ENCODE measurements at regions not wholly inside any gene's neighbourhood (a gene's known extent, or its start where the extent isn't known, plus 50 kb on each side); places are given as distances from the start of the nearest gene placed in this dataset.

DNA sequence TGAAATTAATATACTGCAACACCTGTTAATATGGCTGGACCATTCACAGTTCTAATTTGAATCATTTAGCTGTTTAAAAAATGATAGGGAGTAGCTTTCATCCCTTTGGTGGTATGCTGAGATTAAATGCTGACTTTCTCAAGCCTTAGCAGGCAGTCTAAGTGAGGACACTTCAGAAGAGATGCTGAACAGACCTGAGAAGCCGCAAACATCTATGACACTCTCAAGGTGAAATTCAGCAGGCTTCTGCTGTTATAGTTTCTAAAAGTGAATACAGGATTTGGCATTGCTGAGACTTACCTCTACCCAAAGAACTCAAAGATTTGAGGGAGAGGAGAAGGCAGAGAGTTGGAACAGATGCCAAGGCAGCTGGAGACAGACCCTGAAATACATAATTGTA is 431.2 kb upstream of the FAM98A start:
- no peak overlapping the region for H2AK5ac ChIP-seq (ENCODE audit: low read depth, low read length)
- H2AFZ ChIP-seq (ENCODE audit: low read length) = no peak overlapping the region
- WGBS, 2 experiments (ENCODE audit: extremely low coverage in 1 of 2, insufficient coverage in 1 of 2, insufficient read length in 1 of 2, insufficient replicate concordance in 2 of 2, low coverage in 1 of 2, low lambda C conversion rate in 2 of 2, missing lambda C conversion rate in 1 of 2) = 92% methylated on average over 1 of the region's 1 CpG; no CpG with 5 or more reads in 1 of the 2 experiments

More for the DNA sequence above, 431.2 kb upstream of the FAM98A start:
- CTCF ChIA-PET (ENCODE audit: partially characterized antibody) = interaction anchor here (0.5 kb wide), 1 partner anchor 878 kb away, joined by 3 read pairs; no protein-coding TSS in a partner anchor
- H2BK20ac ChIP-seq (ENCODE audit: low read length) = no peak overlapping the region
- no peaks in the 10 kb centered on the region for H3K27me3 ChIP-seq (replicated peaks in 1 of 4; ENCODE audit: control insufficient read depth in 3 of 4, extremely low read depth in 1 of 4, insufficient read depth in 3 of 4, low read length in 3 of 4)
- H3K27ac ChIP-seq (ENCODE audit: low read depth, low read length) = no peak overlapping the region
- H2BK120ac ChIP-seq (replicated peaks; ENCODE audit: low read depth, low read length) = no peak overlapping the region
- no peak overlapping the region for H4K8ac ChIP-seq (ENCODE audit: extremely low read depth, insufficient read depth, low read length)
- no peak overlapping the region for H4K5ac ChIP-seq (ENCODE audit: insufficient read length, low read depth, low read length)
- no peak overlapping the region for H4K91ac ChIP-seq (replicated peaks; ENCODE audit: insufficient read length, low read length)
- H2BK5ac ChIP-seq (ENCODE audit: low read depth, low read length) = no peak overlapping the region
- TF ChIP-seq RFX5 (IDR thresholded peaks at IDR 0.05; ENCODE audit: borderline replicate concordance, low read depth, low read length) (no peak), EZH2 (IDR thresholded peaks at IDR 0.05; ENCODE audit: low read depth, low read length, severe bottlenecking) (no peak), SP2 (IDR thresholded peaks at IDR 0.05; ENCODE audit: low read length) (no peak), JUND (IDR thresholded peaks at IDR 0.05; ENCODE audit: low read length) (no peak), RBBP5 (IDR thresholded peaks at IDR 0.05; ENCODE audit: borderline replicate concordance, low read depth, low read length) (no peak), SIN3A (conservative IDR thresholded peaks at IDR 0.05 in 1 of 2, IDR thresholded peaks at IDR 0.05 in 1 of 2; ENCODE audit: low read depth in 1 of 2, low read length in 2 of 2) (no peak), CHD1 (IDR thresholded peaks at IDR 0.05; ENCODE audit: low read depth, low read length) (no peak), GTF2F1 (IDR thresholded peaks at IDR 0.05; ENCODE audit: borderline replicate concordance, low read depth, low read length) (no peak), CBX5 (IDR thresholded peaks at IDR 0.05; ENCODE audit: low read depth, low read length) (no peak)
- TF ChIP-seq, protein P1, sequence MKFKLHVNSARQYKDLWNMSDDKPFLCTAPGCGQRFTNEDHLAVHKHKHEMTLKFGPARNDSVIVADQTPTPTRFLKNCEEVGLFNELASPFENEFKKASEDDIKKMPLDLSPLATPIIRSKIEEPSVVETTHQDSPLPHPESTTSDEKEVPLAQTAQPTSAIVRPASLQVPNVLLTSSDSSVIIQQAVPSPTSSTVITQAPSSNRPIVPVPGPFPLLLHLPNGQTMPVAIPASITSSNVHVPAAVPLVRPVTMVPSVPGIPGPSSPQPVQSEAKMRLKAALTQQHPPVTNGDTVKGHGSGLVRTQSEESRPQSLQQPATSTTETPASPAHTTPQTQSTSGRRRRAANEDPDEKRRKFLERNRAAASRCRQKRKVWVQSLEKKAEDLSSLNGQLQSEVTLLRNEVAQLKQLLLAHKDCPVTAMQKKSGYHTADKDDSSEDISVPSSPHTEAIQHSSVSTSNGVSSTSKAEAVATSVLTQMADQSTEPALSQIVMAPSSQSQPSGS (IDR thresholded peaks at IDR 0.05; ENCODE audit: low read length) = no peak
- no peaks in the 10 kb centered on the region for H3K36me3 ChIP-seq (ENCODE audit: control insufficient read depth in 2 of 4, insufficient read depth in 4 of 4, low read length in 3 of 4)
- no peak overlapping the region for H3K18ac ChIP-seq (ENCODE audit: extremely low read depth, low read length)
- no peak overlapping the region for H2BK15ac ChIP-seq (ENCODE audit: low read length)
- H3K4me1 ChIP-seq (replicated peaks in 1 of 4; ENCODE audit: control insufficient read depth in 3 of 4, insufficient read depth in 4 of 4, low read length in 3 of 4) = no peaks in the 10 kb centered on the region
- no peaks in the 10 kb centered on the region for H3K9me3 ChIP-seq (ENCODE audit: insufficient read depth in 2 of 2, low read depth in 1 of 2, low read length in 1 of 2)
- H3K79me2 ChIP-seq (ENCODE audit: control insufficient read depth in 1 of 2, insufficient read depth in 2 of 2, low read length in 2 of 2) = no peaks in the 10 kb centered on the region
- no peak overlapping the region for H3K4me3 ChIP-seq (ENCODE audit: extremely low read depth in 1 of 4, insufficient read depth in 2 of 4, low read depth in 3 of 4, low read length in 4 of 4)
- H2BK12ac ChIP-seq (ENCODE audit: low read depth, low read length) = no peak overlapping the region
- no peak overlapping the region for H3K14ac ChIP-seq (ENCODE audit: insufficient read length)
- H3K4me2 ChIP-seq (ENCODE audit: insufficient read depth in 1 of 2, low read depth in 2 of 2, low read length in 2 of 2) = no peak overlapping the region
- H3K79me1 ChIP-seq (ENCODE audit: low read depth, low read length) = no peaks in the 10 kb centered on the region
- no peaks in the 10 kb centered on the region for H4K20me1 ChIP-seq (replicated peaks in 1 of 2; ENCODE audit: control insufficient read depth in 1 of 2, insufficient read depth in 2 of 2, low read length in 2 of 2)
- POLR2A ChIA-PET (ENCODE audit: partially characterized antibody) = no interaction called here
- H3K56ac ChIP-seq (replicated peaks; ENCODE audit: insufficient read length, low read depth, low read length) = no peak overlapping the region
- DNase-seq (ENCODE audit: low read depth in 1 of 2, low spot score in 2 of 2) = no peak
- H3K9ac ChIP-seq (replicated peaks in 1 of 4; ENCODE audit: extremely low read depth in 1 of 4, low read depth in 3 of 4, low read length in 3 of 4) = no peak overlapping the region
- H3K4ac ChIP-seq (replicated peaks; ENCODE audit: insufficient read length, low read depth, low read length) = no peak overlapping the region
- FAIRE-seq = no peak
- H3K23me2 ChIP-seq (ENCODE audit: low read depth, low read length) = no peaks in the 10 kb centered on the region
- H3K23ac ChIP-seq (ENCODE audit: insufficient read length) = no peak overlapping the region

Measured in H1 (cell line).